HG02588 (cell line): ENCODE measurements at regions not wholly inside any gene's neighbourhood (a gene's known extent, or its start where the extent isn't known, plus 50 kb on each side); places are given as distances from the start of the nearest gene placed in this dataset.
A peak's percentile ranks its signal among the peaks of the same experiment; 100 is the strongest.

ENCODE experiments used
- ATAC-seq: cut with Tn5 transposase; IDR thresholded peaks from one replicate; pipeline ENCODE4 v1.9.1; 2021; ENCODE audit warnings: mild to moderate bottlenecking, moderate library complexity; ENCODE audit not compliant: unreplicated experiment

- ATAC-seq: peak; percentile 48
Measured at GRCh38 chr15:37824717-37825382, 109.6 kb upstream of the TMCO5A start.

- ATAC-seq: no peak
Measured at GRCh38 chr15:37837276-37837675, 97.2 kb upstream of the TMCO5A start.

GRCh38 chr15:37847776-37848175 is 86.7 kb upstream of the TMCO5A start:
- ATAC-seq: no peak

- ATAC-seq: no peak
Measured at GRCh38 chr15:37856109-37856508, 78.3 kb upstream of the TMCO5A start.

GRCh38 chr15:37860896-37861295 is 73.5 kb upstream of the TMCO5A start:
- ATAC-seq: no peak

GRCh38 chr15:37865687-37866086 is 68.8 kb upstream of the TMCO5A start:
- ATAC-seq: no peak

- ATAC-seq: no peak
Measured at GRCh38 chr15:37870711-37871110, 63.7 kb upstream of the TMCO5A start.

GRCh38 chr15:37872661-37873060 is 61.8 kb upstream of the TMCO5A start:
- ATAC-seq: no peak

- no peak for ATAC-seq
Measured at GRCh38 chr15:37873336-37873735, 61.1 kb upstream of the TMCO5A start.

- ATAC-seq: no peak
Measured at GRCh38 chr15:37876900-37877299, 57.5 kb upstream of the TMCO5A start.

- ATAC-seq: no peak
Measured at GRCh38 chr15:37877851-37878741, 56.3 kb upstream of the TMCO5A start.

- ATAC-seq: no peak
Measured at GRCh38 chr15:37880009-37880834, 54.2 kb upstream of the TMCO5A start.

GRCh38 chr15:37880835-37881153 is 53.6 kb upstream of the TMCO5A start:
- no peak for ATAC-seq

GRCh38 chr15:37881237-37882013 is 53.0 kb upstream of the TMCO5A start:
- no peak for ATAC-seq

GRCh38 chr15:37882640-37883039 is 51.8 kb upstream of the TMCO5A start:
- ATAC-seq: no peak
